ENCODE measurements at regions not wholly inside any gene's neighbourhood (a gene's known extent, or its start where the extent isn't known, plus 50 kb on each side); places are given as distances from the start of the nearest gene placed in this dataset.

DNA sequence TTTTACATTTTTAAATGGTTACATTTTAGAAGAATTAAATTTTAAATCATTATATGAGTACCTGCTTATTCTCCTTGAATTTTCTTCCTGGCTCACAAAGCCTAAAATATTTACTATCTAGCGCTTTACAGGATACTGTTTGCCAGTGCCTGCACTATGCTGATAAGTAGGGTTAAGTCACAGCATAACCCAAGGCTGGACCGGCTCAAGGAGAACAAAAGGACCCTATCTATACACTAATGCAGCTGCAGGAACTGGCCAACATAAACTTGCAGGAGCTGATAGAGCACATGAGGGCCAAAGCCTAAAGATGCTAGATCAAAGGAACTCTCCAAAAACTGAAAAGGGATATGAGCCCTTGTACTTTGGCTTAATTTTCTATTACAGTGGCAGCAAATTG lies 1086.9 kb upstream of the TMPRSS15 start (continued):
- TF ChIP-seq CBFA2T2 (conservative IDR thresholded peaks at IDR 0.05) (peak; percentile 91), NFIC (IDR thresholded peaks at IDR 0.05) (peak; percentile 77), POLR2AphosphoS5 (IDR thresholded peaks at IDR 0.05; ENCODE audit: control insufficient read depth, insufficient read depth, low read depth, low read length) (peak; percentile 87), FOXM1 (IDR thresholded peaks at IDR 0.05; ENCODE audit: low read depth) (peak; percentile 73), FOXM1 (CRISPR knock-in tag; IDR thresholded peaks at IDR 0.05; ENCODE audit: low read depth) (no peak), SMARCA4 (IDR thresholded peaks at IDR 0.05) (peak; percentile 75), STAT5B (CRISPR knock-in tag; IDR thresholded peaks at IDR 0.05) (no peak), TRIM24 (IDR thresholded peaks at IDR 0.05) (peak; percentile 53 to 63; a peak in 2 of 4 replicates), SMARCE1 (IDR thresholded peaks at IDR 0.05) (peak; percentile 65), TEAD4 (IDR thresholded peaks at IDR 0.05; ENCODE audit: low read length) (peak; percentile 92), TEAD4 (CRISPR knock-in tag; IDR thresholded peaks at IDR 0.05; ENCODE audit: borderline replicate concordance) (no peak), POLR2A (conservative IDR thresholded peaks at IDR 0.05) (no peak), RCOR1 (IDR thresholded peaks at IDR 0.05; ENCODE audit: borderline replicate concordance in 1 of 2, low read depth in 2 of 2, low read length in 2 of 2) (peak in 1 of 2 experiments; percentile 44; a peak in 1 of 4 replicates), CCNT2 (IDR thresholded peaks at IDR 0.05; ENCODE audit: borderline replicate concordance, extremely low read depth, insufficient read length, low read depth, low read length) (peak; percentile 66), RAD51 (IDR thresholded peaks at IDR 0.05; ENCODE audit: borderline replicate concordance, low read depth) (no peak)
- TF ChIP-seq, protein P1, sequence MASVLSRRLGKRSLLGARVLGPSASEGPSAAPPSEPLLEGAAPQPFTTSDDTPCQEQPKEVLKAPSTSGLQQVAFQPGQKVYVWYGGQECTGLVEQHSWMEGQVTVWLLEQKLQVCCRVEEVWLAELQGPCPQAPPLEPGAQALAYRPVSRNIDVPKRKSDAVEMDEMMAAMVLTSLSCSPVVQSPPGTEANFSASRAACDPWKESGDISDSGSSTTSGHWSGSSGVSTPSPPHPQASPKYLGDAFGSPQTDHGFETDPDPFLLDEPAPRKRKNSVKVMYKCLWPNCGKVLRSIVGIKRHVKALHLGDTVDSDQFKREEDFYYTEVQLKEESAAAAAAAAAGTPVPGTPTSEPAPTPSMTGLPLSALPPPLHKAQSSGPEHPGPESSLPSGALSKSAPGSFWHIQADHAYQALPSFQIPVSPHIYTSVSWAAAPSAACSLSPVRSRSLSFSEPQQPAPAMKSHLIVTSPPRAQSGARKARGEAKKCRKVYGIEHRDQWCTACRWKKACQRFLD (CRISPR knock-in tag; IDR thresholded peaks at IDR 0.05) = no peak
- TF ChIP-seq, protein P2, sequence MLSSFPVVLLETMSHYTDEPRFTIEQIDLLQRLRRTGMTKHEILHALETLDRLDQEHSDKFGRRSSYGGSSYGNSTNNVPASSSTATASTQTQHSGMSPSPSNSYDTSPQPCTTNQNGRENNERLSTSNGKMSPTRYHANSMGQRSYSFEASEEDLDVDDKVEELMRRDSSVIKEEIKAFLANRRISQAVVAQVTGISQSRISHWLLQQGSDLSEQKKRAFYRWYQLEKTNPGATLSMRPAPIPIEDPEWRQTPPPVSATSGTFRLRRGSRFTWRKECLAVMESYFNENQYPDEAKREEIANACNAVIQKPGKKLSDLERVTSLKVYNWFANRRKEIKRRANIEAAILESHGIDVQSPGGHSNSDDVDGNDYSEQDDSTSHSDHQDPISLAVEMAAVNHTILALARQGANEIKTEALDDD (IDR thresholded peaks at IDR 0.05) = 0 out of 2 replicates have a peak, but pooled peaks have one; percentile 35

All from K562 (cell line).